ENCODE measurements at regions not wholly inside any gene's neighbourhood (a gene's known extent, or its start where the extent isn't known, plus 50 kb on each side); places are given as distances from the start of the nearest gene placed in this dataset.

DNA sequence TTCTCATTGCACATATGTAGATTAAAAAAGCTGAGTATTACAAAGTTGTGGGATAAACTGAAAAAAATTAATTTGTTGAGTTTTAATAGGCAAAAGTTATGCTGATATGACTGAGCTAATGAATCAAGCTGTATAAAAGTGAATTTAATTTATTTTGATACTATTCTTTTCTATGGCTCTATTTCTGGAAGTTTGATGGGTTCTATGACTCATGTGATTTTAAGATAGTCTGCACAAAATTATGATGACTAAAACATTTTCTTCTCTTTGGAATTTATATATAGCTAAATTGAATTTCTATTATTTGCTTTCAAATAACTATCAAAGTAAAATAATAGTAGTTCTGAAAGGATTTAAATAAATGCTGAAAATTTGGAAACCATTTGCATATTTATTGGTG is 71.0 kb upstream of the MMADHC start:
- ATAC-seq = no peak
- no TSS peak for BruUV-seq (replicated peaks)
- TF ChIP-seq ZNF316 (IDR thresholded peaks at IDR 0.05) = peak; percentile 53; the same call in 1 of the 2 replicates
- TF ChIP-seq PHF20 (IDR thresholded peaks at IDR 0.05; ENCODE audit: partially characterized antibody) = no peak
- no peak overlapping the region for H3K27ac ChIP-seq (ENCODE audit: extremely low read depth, low read depth, low read length)
- no peaks in the 10 kb centered on the region for H3K4me1 ChIP-seq (replicated peaks in 1 of 2; ENCODE audit: control insufficient read depth in 2 of 2, insufficient read depth in 2 of 2, low read length in 2 of 2)
- no peak for FAIRE-seq
- POLR2A ChIA-PET = interaction anchor here (0.6 kb wide), 1 partner anchor 821 kb away, joined by 3 read pairs; no protein-coding TSS in a partner anchor
- no peaks in the 10 kb centered on the region for H3K36me3 ChIP-seq (ENCODE audit: control insufficient read depth, insufficient read depth, low read length)
- H3K4me3 ChIP-seq = no peak overlapping the region
- no peaks in the 10 kb centered on the region for H4K20me1 ChIP-seq (replicated peaks; ENCODE audit: control insufficient read depth, insufficient read depth, low read length)
- H3K4me2 ChIP-seq (ENCODE audit: insufficient read depth, low read length) = no peak overlapping the region
- no peaks in the 10 kb centered on the region for H3K79me2 ChIP-seq (ENCODE audit: control insufficient read depth, insufficient read depth, low read length)
- in situ Hi-C loops (cut with MboI) = no loop called here
- CTCF ChIA-PET (ENCODE audit: low intra/inter-chr PET ratio) = interaction anchor here (0.7 kb wide), 1 partner anchor 301 kb away, joined by 3 read pairs; no protein-coding TSS in a partner anchor
- DNase-seq (ENCODE audit: extremely low read depth in 1 of 4, low spot score in 3 of 4) = no peak
- intact Hi-C loops (cut with micrococcal nuclease) = no loop called here
- H2AFZ ChIP-seq (ENCODE audit: low read depth, low read length) = no peak overlapping the region
- no peaks in the 10 kb centered on the region for H3K27me3 ChIP-seq (ENCODE audit: control insufficient read depth in 2 of 2, insufficient read depth in 2 of 2, low read length in 2 of 2)
- no peaks in the 10 kb centered on the region for H3K9me1 ChIP-seq (ENCODE audit: control insufficient read depth, insufficient read depth, low read length)
- H3K9ac ChIP-seq (ENCODE audit: insufficient read depth in 1 of 2, low read depth in 2 of 2, low read length in 2 of 2) = no peak overlapping the region
- H3K9me3 ChIP-seq (replicated peaks; ENCODE audit: control insufficient read depth, insufficient read depth, low read depth, low read length) = no peaks in the 10 kb centered on the region

DNA sequence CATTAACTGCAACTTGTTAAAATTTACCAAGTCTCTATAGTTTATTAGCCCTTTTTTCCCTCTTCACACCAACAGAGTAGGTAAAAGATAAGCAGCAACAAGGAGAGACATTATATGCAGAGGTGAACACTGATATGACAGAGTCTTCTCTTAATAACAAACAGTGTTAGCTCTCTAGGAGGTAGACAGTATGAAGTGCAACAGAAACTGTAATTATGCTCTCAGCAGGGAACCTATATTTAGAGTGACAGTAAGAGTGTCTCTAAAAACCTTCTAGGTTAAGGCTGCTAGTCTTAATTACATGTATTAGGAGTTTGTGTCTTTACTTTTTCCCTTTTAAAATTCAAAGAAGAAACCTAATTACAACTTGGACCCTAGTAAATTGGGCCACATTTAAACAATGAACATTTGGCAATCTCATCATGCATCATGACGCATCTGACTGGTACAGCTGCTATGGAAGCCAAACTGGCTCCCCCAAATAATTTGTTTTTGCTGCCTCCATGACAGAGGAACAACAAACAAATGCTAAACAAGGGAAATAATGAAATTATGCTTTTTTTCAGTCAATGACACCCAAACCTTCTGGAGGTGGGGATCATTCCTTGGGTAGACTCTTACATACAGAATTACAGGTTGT is 69.9 kb upstream of the MMADHC start:
- ATAC-seq (no peak), DNase-seq (ENCODE audit: extremely low read depth in 1 of 4, low spot score in 3 of 4) (no peak), FAIRE-seq (no peak)
- Histone ChIP-seq H3K9ac (ENCODE audit: insufficient read depth in 1 of 2, low read depth in 2 of 2, low read length in 2 of 2) (no peak overlapping the region), H3K4me1 (replicated peaks in 1 of 2; ENCODE audit: control insufficient read depth in 2 of 2, insufficient read depth in 2 of 2, low read length in 2 of 2) (no peaks in the 10 kb centered on the region), H4K20me1 (replicated peaks; ENCODE audit: control insufficient read depth, insufficient read depth, low read length) (no peaks in the 10 kb centered on the region), H3K4me3 (no peak overlapping the region), H3K9me3 (replicated peaks; ENCODE audit: control insufficient read depth, insufficient read depth, low read depth, low read length) (no peaks in the 10 kb centered on the region), H3K27me3 (ENCODE audit: control insufficient read depth in 2 of 2, insufficient read depth in 2 of 2, low read length in 2 of 2) (no peaks in the 10 kb centered on the region), H3K27ac (ENCODE audit: extremely low read depth, low read depth, low read length) (no peak overlapping the region), H3K79me2 (ENCODE audit: control insufficient read depth, insufficient read depth, low read length) (no peaks in the 10 kb centered on the region), H3K36me3 (ENCODE audit: control insufficient read depth, insufficient read depth, low read length) (no peaks in the 10 kb centered on the region), H2AFZ (ENCODE audit: low read depth, low read length) (no peak overlapping the region), H3K4me2 (ENCODE audit: insufficient read depth, low read length) (no peak overlapping the region), H3K9me1 (ENCODE audit: control insufficient read depth, insufficient read depth, low read length) (no peaks in the 10 kb centered on the region)
- 7% methylated on average over 1 of the region's 1 CpG for WGBS (ENCODE audit: insufficient coverage, low coverage, missing lambda C conversion rate)
- ChIA-PET POLR2A (no interaction called here), CTCF (ENCODE audit: low intra/inter-chr PET ratio) (no interaction called here)
- in situ Hi-C loops (cut with MboI) = no loop called here
- intact Hi-C loops (cut with micrococcal nuclease) = no loop called here
- no TSS peak for BruUV-seq (replicated peaks)
- no peak for TF ChIP-seq FOXK1 (CRISPR knock-in tag; IDR thresholded peaks at IDR 0.05; ENCODE audit: borderline replicate concordance)
- TF ChIP-seq BRF1 (IDR thresholded peaks at IDR 0.05; ENCODE audit: borderline replicate concordance, extremely low read depth, insufficient read length) = no peak
- TF ChIP-seq ZNF717 (CRISPR knock-in tag; IDR thresholded peaks at IDR 0.05) = no peak
- TF ChIP-seq CBX2 (IDR thresholded peaks at IDR 0.05; ENCODE audit: insufficient read depth, low read length, poor library complexity, severe bottlenecking) = no peak
- no peak for TF ChIP-seq CBFB (CRISPR knock-in tag; IDR thresholded peaks at IDR 0.05)
- TF ChIP-seq PPARD (CRISPR knock-in tag; IDR thresholded peaks at IDR 0.05) = no peak
- TF ChIP-seq SMAD3 (CRISPR knock-in tag; conservative IDR thresholded peaks at IDR 0.05) = no peak
- no peak for TF ChIP-seq JUNB (CRISPR knock-in tag; conservative IDR thresholded peaks at IDR 0.05)

All from K562 (cell line).